Astrocyte (in vitro differentiated cells and primary cell): ENCODE measurements at regions not wholly inside any gene's neighbourhood (a gene's known extent, or its start where the extent isn't known, plus 50 kb on each side); places are given as distances from the start of the nearest gene placed in this dataset.
"Not testable (repeated sequence)": the region's sequence is repeated elsewhere in the genome, so short reads cannot be mapped to it uniquely, and the experiment has no call there.

Source experiments
- DNase-seq: peaks from one replicate; pipeline ENCODE4 v3.0.0-alpha.2; 2010; ENCODE audit warnings: low read depth
- FAIRE-seq: peaks from 2 replicates; lab custom pipeline; 2011; peaks lifted over from hg19 to GRCh38; lab: Jason Lieb, UNC
- H2AFZ ChIP-seq: 2 replicates; pipeline ENCODE4 v1.6.0; 2012; ENCODE audit warnings: low read depth, low read length, inconsistent platforms
- H3K27ac ChIP-seq: 2 replicates; pipeline ENCODE4 v1.5.1; 2011; ENCODE audit warnings: low read depth, low read length, inconsistent platforms
- H3K27me3 ChIP-seq: 2 replicates; pipeline ENCODE4 v1.6.0; 2011; ENCODE audit warnings: low read length, inconsistent platforms; ENCODE audit not compliant: insufficient read depth
- H3K36me3 ChIP-seq: 2 replicates; pipeline ENCODE4 v1.5.1; 2011; ENCODE audit warnings: low read length, inconsistent platforms; ENCODE audit not compliant: insufficient read depth
- H3K4me1 ChIP-seq: 2 replicates; pipeline ENCODE4 v1.5.1; 2011; ENCODE audit warnings: low read length, inconsistent platforms; ENCODE audit not compliant: insufficient read depth
- H3K4me2 ChIP-seq: 2 replicates; pipeline ENCODE4 v1.6.0; 2012; ENCODE audit warnings: low read length, inconsistent platforms
- H3K4me3 ChIP-seq: 2 replicates; pipeline ENCODE4 v1.5.1; 2011; ENCODE audit warnings: low read depth, mild to moderate bottlenecking, low read length, inconsistent platforms; ENCODE audit not compliant: insufficient read depth
- H3K79me2 ChIP-seq: 2 replicates; pipeline ENCODE4 v1.6.0; 2012; ENCODE audit warnings: mild to moderate bottlenecking, low read length, inconsistent platforms; ENCODE audit not compliant: insufficient read depth
- H3K9ac ChIP-seq: 2 replicates; pipeline ENCODE4 v1.6.0; 2012; ENCODE audit warnings: mild to moderate bottlenecking, low read length, inconsistent platforms
- H3K9me3 ChIP-seq: 2 replicates; pipeline ENCODE4 v1.5.1; 2012; ENCODE audit warnings: low read depth, mild to moderate bottlenecking, low read length, inconsistent platforms; ENCODE audit not compliant: insufficient read depth
- H4K20me1 ChIP-seq: 2 replicates; pipeline ENCODE4 v1.6.0; 2012; ENCODE audit warnings: low read length, inconsistent platforms; ENCODE audit not compliant: insufficient read depth
- H3K27ac Mint-ChIP-seq: one replicate; pipeline ENCODE4 v1.8.0; 2021; ENCODE audit warnings: mild to moderate bottlenecking, mixed read lengths; ENCODE audit not compliant: unreplicated experiment
- H3K27me3 Mint-ChIP-seq: one replicate; pipeline ENCODE4 v1.8.0; 2021; ENCODE audit warnings: low read depth, mixed read lengths; ENCODE audit not compliant: unreplicated experiment
- H3K36me3 Mint-ChIP-seq: one replicate; pipeline ENCODE4 v1.8.0; 2021; ENCODE audit warnings: low read depth, mixed read lengths; ENCODE audit not compliant: unreplicated experiment
- H3K4me1 Mint-ChIP-seq: one replicate; pipeline ENCODE4 v1.8.0; 2021; ENCODE audit warnings: low read depth, mixed read lengths; ENCODE audit not compliant: unreplicated experiment
- H3K4me3 Mint-ChIP-seq: one replicate; pipeline ENCODE4 v1.8.0; 2021; ENCODE audit warnings: mild to moderate bottlenecking, moderate library complexity, mixed read lengths; ENCODE audit not compliant: unreplicated experiment
- H3K9me3 Mint-ChIP-seq: one replicate; pipeline ENCODE4 v1.8.0; 2021; ENCODE audit warnings: mild to moderate bottlenecking, mixed read lengths; ENCODE audit not compliant: unreplicated experiment
- EZH2 ChIP-seq: IDR thresholded peaks from 2 replicates; pipeline ENCODE4 v1.6.1; 2012; ENCODE audit warnings: mild to moderate bottlenecking, low read length, inconsistent platforms; ENCODE audit not compliant: insufficient read depth
- TF ChIP-seq, protein P1 (sequence below): IDR thresholded peaks from 2 replicates; pipeline ENCODE4 v1.5.1; 2011; ENCODE audit warnings: low read depth, mild to moderate bottlenecking, inconsistent platforms, low read length, moderate library complexity; ENCODE audit not compliant: insufficient read depth

DNA sequence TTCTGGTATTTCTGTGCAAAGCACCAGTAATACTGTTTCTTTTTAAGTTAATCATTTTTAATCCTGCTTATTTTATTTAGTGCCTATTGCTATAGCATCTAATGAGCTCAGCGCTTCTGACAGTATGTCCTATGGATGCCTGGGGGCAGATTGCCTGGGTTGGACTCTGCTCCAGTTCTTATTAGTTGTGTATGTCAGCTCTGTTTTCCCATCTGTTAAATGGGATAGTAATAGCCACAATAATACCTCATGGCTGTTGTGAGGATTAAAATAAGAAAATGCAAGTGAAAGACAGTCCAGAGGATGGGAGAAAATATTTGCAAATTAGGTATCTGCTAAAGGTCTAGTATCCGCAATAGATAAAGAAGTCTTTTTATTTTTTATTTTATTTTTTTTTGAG lies 87.0 kb downstream of the UTRN start:
- TF ChIP-seq, protein P1, sequence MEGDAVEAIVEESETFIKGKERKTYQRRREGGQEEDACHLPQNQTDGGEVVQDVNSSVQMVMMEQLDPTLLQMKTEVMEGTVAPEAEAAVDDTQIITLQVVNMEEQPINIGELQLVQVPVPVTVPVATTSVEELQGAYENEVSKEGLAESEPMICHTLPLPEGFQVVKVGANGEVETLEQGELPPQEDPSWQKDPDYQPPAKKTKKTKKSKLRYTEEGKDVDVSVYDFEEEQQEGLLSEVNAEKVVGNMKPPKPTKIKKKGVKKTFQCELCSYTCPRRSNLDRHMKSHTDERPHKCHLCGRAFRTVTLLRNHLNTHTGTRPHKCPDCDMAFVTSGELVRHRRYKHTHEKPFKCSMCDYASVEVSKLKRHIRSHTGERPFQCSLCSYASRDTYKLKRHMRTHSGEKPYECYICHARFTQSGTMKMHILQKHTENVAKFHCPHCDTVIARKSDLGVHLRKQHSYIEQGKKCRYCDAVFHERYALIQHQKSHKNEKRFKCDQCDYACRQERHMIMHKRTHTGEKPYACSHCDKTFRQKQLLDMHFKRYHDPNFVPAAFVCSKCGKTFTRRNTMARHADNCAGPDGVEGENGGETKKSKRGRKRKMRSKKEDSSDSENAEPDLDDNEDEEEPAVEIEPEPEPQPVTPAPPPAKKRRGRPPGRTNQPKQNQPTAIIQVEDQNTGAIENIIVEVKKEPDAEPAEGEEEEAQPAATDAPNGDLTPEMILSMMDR = no peak
- TF ChIP-seq EZH2 = no peak
- no peak for FAIRE-seq
- Histone ChIP-seq H3K4me3 (no peak overlapping the region), H3K36me3 (no peaks in the 10 kb centered on the region), H3K9ac (no peak overlapping the region), H3K4me1 (peaks cover under 1% of the 10 kb centered on the region), H3K9me3 (no peaks in the 10 kb centered on the region), H2AFZ (no peak overlapping the region), H3K4me2 (no peak overlapping the region), H4K20me1 (no peaks in the 10 kb centered on the region), H3K79me2 (peaks cover 22% of the 10 kb centered on the region), H3K27ac (no peak overlapping the region), H3K27me3 (no peaks in the 10 kb centered on the region)
- no peaks in the 10 kb centered on the region for H3K27me3 Mint-ChIP-seq
- no peak overlapping the region for H3K27ac Mint-ChIP-seq
- no peak overlapping the region for H3K4me3 Mint-ChIP-seq
- peaks cover 4% of the 10 kb centered on the region for H3K4me1 Mint-ChIP-seq
- peaks cover 2% of the 10 kb centered on the region for H3K36me3 Mint-ChIP-seq
- no peak for DNase-seq
- H3K9me3 Mint-ChIP-seq = peaks cover 3% of the 10 kb centered on the region

DNA sequence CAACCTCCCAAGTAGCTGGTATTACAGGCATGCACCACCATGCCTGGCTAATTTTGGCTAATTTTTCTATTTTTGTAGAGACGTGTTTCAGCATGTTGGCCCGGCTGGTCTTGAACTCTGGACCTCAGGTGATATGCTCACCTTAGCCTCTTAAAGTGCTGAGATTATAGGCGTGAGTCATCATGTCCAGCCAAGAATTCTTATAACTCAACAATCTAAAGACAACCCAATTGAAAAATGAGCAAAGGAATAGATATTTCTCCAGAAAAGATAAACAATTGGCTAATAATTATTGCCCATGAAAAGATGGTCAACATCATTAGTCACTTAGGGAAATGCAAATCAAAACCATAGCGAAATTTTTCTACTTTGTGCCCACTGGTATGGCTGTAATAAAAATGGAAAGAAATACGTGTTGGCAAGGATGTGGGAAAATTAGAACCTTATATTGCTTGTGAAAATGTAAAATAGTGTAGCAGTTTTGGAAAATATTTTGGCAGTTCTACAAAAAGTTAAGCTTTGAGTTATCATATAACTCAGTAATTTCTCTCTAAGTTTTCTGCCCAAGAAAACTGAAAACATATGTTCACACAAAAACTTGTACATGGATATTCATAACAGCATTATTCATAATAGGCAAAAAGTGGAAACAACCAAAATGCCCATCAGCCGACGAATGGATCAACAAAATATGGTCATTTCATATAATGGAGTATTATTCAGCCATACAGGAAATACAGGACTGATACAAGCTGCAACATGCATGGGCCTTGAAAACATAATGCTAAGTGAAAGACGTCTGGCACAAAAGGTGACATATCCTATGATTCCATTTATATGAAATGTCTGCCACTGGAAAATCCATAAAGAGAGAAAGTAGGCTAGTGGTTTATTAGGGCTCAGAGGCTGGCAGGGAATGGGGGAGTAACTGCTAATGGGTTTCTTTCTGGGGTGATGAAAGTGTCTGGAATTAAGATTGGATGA lies 87.8 kb downstream of the UTRN start:
- no peak overlapping the region for H2AFZ ChIP-seq
- H3K4me1 ChIP-seq = peaks cover 6% of the 10 kb centered on the region
- H3K36me3 Mint-ChIP-seq = peaks cover 2% of the 10 kb centered on the region
- H3K4me3 ChIP-seq = no peak overlapping the region
- peaks cover 8% of the 10 kb centered on the region for H3K4me1 Mint-ChIP-seq
- no peaks in the 10 kb centered on the region for H3K9me3 ChIP-seq
- peaks cover 3% of the 10 kb centered on the region for H3K9me3 Mint-ChIP-seq
- DNase-seq (no peak), FAIRE-seq (no peak)
- TF ChIP-seq, protein P1 = no peak
- TF ChIP-seq EZH2 = no peak
- H3K9ac ChIP-seq = no peak overlapping the region
- H3K27ac ChIP-seq = no peak overlapping the region
- H3K4me3 Mint-ChIP-seq = no peak overlapping the region
- peaks cover 17% of the 10 kb centered on the region for H3K79me2 ChIP-seq
- H3K27me3 Mint-ChIP-seq = no peaks in the 10 kb centered on the region
- no peaks in the 10 kb centered on the region for H3K27me3 ChIP-seq
- H3K27ac Mint-ChIP-seq = no peak overlapping the region
- no peak overlapping the region for H3K4me2 ChIP-seq
- no peaks in the 10 kb centered on the region for H3K36me3 ChIP-seq
- H4K20me1 ChIP-seq = no peaks in the 10 kb centered on the region

DNA sequence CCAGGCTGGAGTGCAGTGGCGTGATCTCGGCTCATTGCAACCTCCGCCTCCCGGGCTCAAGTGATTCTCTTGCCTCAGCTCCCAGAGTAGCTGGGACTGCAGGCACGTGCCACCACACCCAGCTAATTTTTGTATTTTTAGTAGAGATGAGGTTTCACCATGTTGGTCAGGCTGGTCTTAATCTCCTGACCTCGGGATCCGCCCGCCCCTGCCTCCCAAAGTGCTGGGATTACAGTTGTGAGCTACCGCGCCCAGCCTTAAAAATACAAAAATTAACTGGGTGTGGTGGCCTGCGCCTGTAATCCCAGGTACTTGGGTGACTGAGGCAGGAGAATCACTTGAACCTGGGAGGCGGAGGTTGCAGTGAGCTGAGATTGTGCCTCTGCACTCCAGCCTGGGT lies 89.4 kb downstream of the UTRN start:
- H4K20me1 ChIP-seq, H3K4me3 ChIP-seq, H3K36me3 ChIP-seq, H3K9me3 Mint-ChIP-seq, H2AFZ ChIP-seq, H3K36me3 Mint-ChIP-seq, H3K27ac ChIP-seq, H3K27me3 ChIP-seq, H3K27me3 Mint-ChIP-seq, H3K27ac Mint-ChIP-seq, DNase-seq, H3K4me3 Mint-ChIP-seq, FAIRE-seq, H3K4me2 ChIP-seq, H3K9ac ChIP-seq, H3K9me3 ChIP-seq: not testable (repeated sequence)
- H3K4me1 Mint-ChIP-seq = peaks cover 21% of the 10 kb centered on the region
- peaks cover 21% of the 10 kb centered on the region for H3K79me2 ChIP-seq
- peaks cover 10% of the 10 kb centered on the region for H3K4me1 ChIP-seq
